A549 (cell line): ENCODE measurements at regions not wholly inside any gene's neighbourhood (a gene's known extent, or its start where the extent isn't known, plus 50 kb on each side); places are given as distances from the start of the nearest gene placed in this dataset.

ENCODE experiments used
- CTCF ChIP-seq: fragments of >200 bp; sonication (Bioruptor Twin); formaldehyde crosslinking; IDR thresholded peaks from 3 replicates; pipeline ENCODE4 v1.5.1; 2016
- ELK1 ChIP-seq: fragments of 150-350 bp; IDR thresholded peaks from 2 replicates; pipeline ENCODE4 v1.6.1; 2014; ENCODE audit warnings: low read depth, mild to moderate bottlenecking, low read length
- EP300 ChIP-seq, 2 experiments: fragments of >200 bp; sonication (Bioruptor Twin); formaldehyde crosslinking; IDR thresholded peaks; 2 replicates in 1 of 2; 3 replicates in 1 of 2; pipeline ENCODE4 v1.6.1; 2016 to 2017
- POLR2A ChIP-seq: IDR thresholded peaks from 2 replicates; pipeline ENCODE4 v1.6.1; 2012; ENCODE audit warnings: mild to moderate bottlenecking, low read length
- RARB ChIP-seq: fragments of 250-450 bp; sonication (Bioruptor Pico); IDR thresholded peaks from 2 replicates; pipeline ENCODE4 v1.8.0; 2021; ENCODE audit warnings: mild to moderate bottlenecking, moderate library complexity
- USF2 ChIP-seq: fragments of 450-650 bp; IDR thresholded peaks from 2 replicates; pipeline ENCODE4 v1.6.1; 2014; ENCODE audit warnings: antibody characterized with exemption

- TF ChIP-seq CTCF (no peak), USF2 (no peak), POLR2A (no peak), EP300 (IDR thresholded peaks at IDR 0.05) (no peak), ELK1 (no peak), RARB (no peak)
Measured at GRCh38 chr7:89926194-89926593, 228.1 kb upstream of the STEAP1 start.
